ENCODE measurements at regions not wholly inside any gene's neighbourhood (a gene's known extent, or its start where the extent isn't known, plus 50 kb on each side); places are given as distances from the start of the nearest gene placed in this dataset.

DNA sequence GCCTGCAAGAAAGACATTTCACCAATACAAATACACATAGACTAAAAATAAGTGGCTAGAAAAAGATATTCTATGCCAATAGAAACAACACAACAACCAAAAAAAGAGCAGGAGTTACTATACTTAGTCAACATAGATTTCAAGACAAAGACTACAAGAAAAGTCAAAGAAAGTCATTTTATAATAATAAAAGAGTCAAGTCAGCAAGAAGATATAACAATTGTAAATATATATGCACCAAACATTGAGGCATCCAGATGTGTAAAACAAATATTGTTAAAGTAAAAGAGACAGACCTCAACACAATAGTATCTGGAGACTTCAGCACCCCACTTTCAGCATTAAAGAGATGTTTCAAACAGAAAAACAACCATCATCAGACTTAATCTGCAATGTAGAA is 104.6 kb downstream of the AMY1C start:
- H3K4me3 ChIP-seq (replicated peaks in 1 of 3; ENCODE audit: insufficient read depth in 1 of 3, low read depth in 1 of 3, low read length in 3 of 3): no peak overlapping the region
- H3K9ac ChIP-seq (replicated peaks; ENCODE audit: extremely low read depth, insufficient read depth, low read length): no peak overlapping the region
- H2AFZ ChIP-seq (ENCODE audit: low read depth, low read length): no peak overlapping the region
- CTCF ChIA-PET: no interaction called here
- no peaks in the 10 kb centered on the region for H3K27me3 ChIP-seq (ENCODE audit: control insufficient read depth in 2 of 2, insufficient read depth in 2 of 2, low read length in 2 of 2)
- intact Hi-C loops (cut with micrococcal nuclease): no loop called here
- H4K20me1 ChIP-seq (replicated peaks; ENCODE audit: control insufficient read depth, extremely low read depth, insufficient read depth, low read length): no peaks in the 10 kb centered on the region
- H3K79me2 ChIP-seq (ENCODE audit: control insufficient read depth, insufficient read depth, low read length): no peaks in the 10 kb centered on the region
- no peaks in the 10 kb centered on the region for H3K4me1 ChIP-seq (ENCODE audit: control insufficient read depth, extremely low read depth, insufficient read depth, low read length)
- H3K4me2 ChIP-seq (ENCODE audit: insufficient read depth, low read length): no peak overlapping the region
- no peaks in the 10 kb centered on the region for H3K36me3 ChIP-seq (ENCODE audit: control insufficient read depth in 2 of 2, extremely low read depth in 1 of 2, insufficient read depth in 2 of 2, low read length in 2 of 2)
- no peaks in the 10 kb centered on the region for H3K9me3 ChIP-seq (replicated peaks; ENCODE audit: control insufficient read depth, insufficient read depth, low read length)
- H3K27ac ChIP-seq (ENCODE audit: insufficient read depth, low read depth, low read length): no peak overlapping the region
- H3K9me1 ChIP-seq (replicated peaks; ENCODE audit: control insufficient read depth, extremely low read depth, insufficient read depth, low read length): no peaks in the 10 kb centered on the region
- FAIRE-seq: no peak
- no peak for TF ChIP-seq EZH2 (IDR thresholded peaks at IDR 0.05; ENCODE audit: borderline replicate concordance, low read depth, low read length, severe bottlenecking)
- no peak for TF ChIP-seq POLR2A (IDR thresholded peaks at IDR 0.05; ENCODE audit: low read depth, low read length)
- TF ChIP-seq GATA2 (IDR thresholded peaks at IDR 0.05; ENCODE audit: insufficient read depth, insufficient read length, low read depth, low read length): no peak
- TF ChIP-seq POLR2AphosphoS5 (IDR thresholded peaks at IDR 0.05; ENCODE audit: insufficient read depth, low read depth, low read length): no peak
- TF ChIP-seq, protein P1, sequence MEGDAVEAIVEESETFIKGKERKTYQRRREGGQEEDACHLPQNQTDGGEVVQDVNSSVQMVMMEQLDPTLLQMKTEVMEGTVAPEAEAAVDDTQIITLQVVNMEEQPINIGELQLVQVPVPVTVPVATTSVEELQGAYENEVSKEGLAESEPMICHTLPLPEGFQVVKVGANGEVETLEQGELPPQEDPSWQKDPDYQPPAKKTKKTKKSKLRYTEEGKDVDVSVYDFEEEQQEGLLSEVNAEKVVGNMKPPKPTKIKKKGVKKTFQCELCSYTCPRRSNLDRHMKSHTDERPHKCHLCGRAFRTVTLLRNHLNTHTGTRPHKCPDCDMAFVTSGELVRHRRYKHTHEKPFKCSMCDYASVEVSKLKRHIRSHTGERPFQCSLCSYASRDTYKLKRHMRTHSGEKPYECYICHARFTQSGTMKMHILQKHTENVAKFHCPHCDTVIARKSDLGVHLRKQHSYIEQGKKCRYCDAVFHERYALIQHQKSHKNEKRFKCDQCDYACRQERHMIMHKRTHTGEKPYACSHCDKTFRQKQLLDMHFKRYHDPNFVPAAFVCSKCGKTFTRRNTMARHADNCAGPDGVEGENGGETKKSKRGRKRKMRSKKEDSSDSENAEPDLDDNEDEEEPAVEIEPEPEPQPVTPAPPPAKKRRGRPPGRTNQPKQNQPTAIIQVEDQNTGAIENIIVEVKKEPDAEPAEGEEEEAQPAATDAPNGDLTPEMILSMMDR (IDR thresholded peaks at IDR 0.05; ENCODE audit: extremely low read depth in 1 of 2, insufficient read depth in 1 of 2, low read depth in 1 of 2, low read length in 2 of 2): no peak
- no peak for DNase-seq (ENCODE audit: low read depth, low spot score)
- dilution Hi-C loops (cut with MboI; ENCODE audit: extremely low pct_ligation_motif_present, low sequenced_read_pairs): no loop called here
- POLR2A ChIA-PET: no interaction called here
- no TSS peak for BruUV-seq (replicated peaks)

- Histone ChIP-seq H3K27ac (ENCODE audit: insufficient read depth, low read depth, low read length) (no peak overlapping the region), H4K20me1 (replicated peaks; ENCODE audit: control insufficient read depth, extremely low read depth, insufficient read depth, low read length) (no peaks in the 10 kb centered on the region), H3K36me3 (ENCODE audit: control insufficient read depth in 2 of 2, extremely low read depth in 1 of 2, insufficient read depth in 2 of 2, low read length in 2 of 2) (no peaks in the 10 kb centered on the region), H3K79me2 (ENCODE audit: control insufficient read depth, insufficient read depth, low read length) (no peaks in the 10 kb centered on the region), H3K9ac (replicated peaks; ENCODE audit: extremely low read depth, insufficient read depth, low read length) (no peak overlapping the region), H3K4me1 (ENCODE audit: control insufficient read depth, extremely low read depth, insufficient read depth, low read length) (no peaks in the 10 kb centered on the region), H3K4me3 (replicated peaks in 1 of 3; ENCODE audit: insufficient read depth in 1 of 3, low read depth in 1 of 3, low read length in 3 of 3) (no peak overlapping the region), H3K9me1 (replicated peaks; ENCODE audit: control insufficient read depth, extremely low read depth, insufficient read depth, low read length) (no peaks in the 10 kb centered on the region), H3K27me3 (ENCODE audit: control insufficient read depth in 2 of 2, insufficient read depth in 2 of 2, low read length in 2 of 2) (no peaks in the 10 kb centered on the region), H3K9me3 (replicated peaks; ENCODE audit: control insufficient read depth, insufficient read depth, low read length) (no peaks in the 10 kb centered on the region), H2AFZ (ENCODE audit: low read depth, low read length) (no peak overlapping the region), H3K4me2 (ENCODE audit: insufficient read depth, low read length) (no peak overlapping the region)
- dilution Hi-C loops (cut with MboI; ENCODE audit: extremely low pct_ligation_motif_present, low sequenced_read_pairs) (no loop called here), intact Hi-C loops (cut with micrococcal nuclease) (no loop called here)
- ChIA-PET POLR2A (no interaction called here), CTCF (no interaction called here)
- TF ChIP-seq JUN (IDR thresholded peaks at IDR 0.05; ENCODE audit: borderline replicate concordance, insufficient read depth, insufficient read length, low read depth) (no peak), GATA2 (IDR thresholded peaks at IDR 0.05; ENCODE audit: insufficient read depth, insufficient read length, low read depth, low read length) (no peak), POLR2AphosphoS5 (IDR thresholded peaks at IDR 0.05; ENCODE audit: insufficient read depth, low read depth, low read length) (no peak), POLR2A (IDR thresholded peaks at IDR 0.05; ENCODE audit: low read depth, low read length) (no peak), FOS (IDR thresholded peaks at IDR 0.05; ENCODE audit: borderline replicate concordance, insufficient read depth, low read length) (no peak), EZH2 (IDR thresholded peaks at IDR 0.05; ENCODE audit: borderline replicate concordance, low read depth, low read length, severe bottlenecking) (no peak), MYC (IDR thresholded peaks at IDR 0.05; ENCODE audit: low read depth, low read length) (no peak)
- TF ChIP-seq, protein P1 (IDR thresholded peaks at IDR 0.05; ENCODE audit: extremely low read depth in 1 of 2, insufficient read depth in 1 of 2, low read depth in 1 of 2, low read length in 2 of 2): no peak
- TF ChIP-seq, protein P2, sequence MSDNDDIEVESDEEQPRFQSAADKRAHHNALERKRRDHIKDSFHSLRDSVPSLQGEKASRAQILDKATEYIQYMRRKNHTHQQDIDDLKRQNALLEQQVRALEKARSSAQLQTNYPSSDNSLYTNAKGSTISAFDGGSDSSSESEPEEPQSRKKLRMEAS (IDR thresholded peaks at IDR 0.05; ENCODE audit: insufficient read depth, insufficient read length): no peak
- no TSS peak for BruUV-seq (replicated peaks)
- FAIRE-seq: no peak
- DNase-seq (ENCODE audit: low read depth, low spot score): no peak
These were observed 110.0 kb downstream of the AMY1C start for GRCh38 chr1:103859721-103860120.

Measured in endothelial cell of umbilical vein (primary cell).